Activated CD4-positive, alpha-beta T cell treated with anti-CD3 and anti-CD28 coated beads, Interleukin-2, Interleukin-4, amounts not matched to agents 100 ng/mL and 50 ng/mL, durations not matched to agents 16 hours and 8 hours (primary cell): ENCODE measurements at regions not wholly inside any gene's neighbourhood (a gene's known extent, or its start where the extent isn't known, plus 50 kb on each side); places are given as distances from the start of the nearest gene placed in this dataset.
"Not testable (repeated sequence)": the region's sequence is repeated elsewhere in the genome, so short reads cannot be mapped to it uniquely, and the experiment has no call there.

Experiments used
- DNase-seq: peaks from one replicate; pipeline ENCODE4 v3.0.0-alpha.2; 2020; ENCODE audit warnings: low spot score

GRCh38 chr3:139113993-139114375 is 69.3 kb upstream of the PRR23C start:
- DNase-seq, result no peak

GRCh38 chr3:139116631-139117030 is 71.9 kb upstream of the PRR23C start:
- DNase-seq, result not testable (repeated sequence)

GRCh38 chr3:139117136-139117675 is 72.5 kb upstream of the PRR23C start:
- DNase-seq, result no peak

GRCh38 chr3:139117883-139118760 is 73.4 kb upstream of the PRR23C start:
- DNase-seq, result no peak

GRCh38 chr3:139118835-139119234 is 74.1 kb upstream of the PRR23C start:
- no peak for DNase-seq

- no peak for DNase-seq
Measured at GRCh38 chr3:139119331-139120025, 74.8 kb upstream of the PRR23C start.

- no peak for DNase-seq
Measured at GRCh38 chr3:139120086-139121056, 75.7 kb upstream of the PRR23C start.

- no peak for DNase-seq
Measured at GRCh38 chr3:139121513-139122220, 77.0 kb upstream of the PRR23C start.

- DNase-seq, result no peak
Measured at GRCh38 chr3:139122221-139122581, 77.5 kb upstream of the PRR23C start.

- DNase-seq, result no peak
Measured at GRCh38 chr3:139122612-139123011, 77.9 kb upstream of the PRR23C start.

- DNase-seq, result no peak
Measured at GRCh38 chr3:139123377-139124095, 78.8 kb upstream of the PRR23C start.

GRCh38 chr3:139124197-139124596 is 79.5 kb upstream of the PRR23C start:
- no peak for DNase-seq

GRCh38 chr3:139127101-139127500 is 82.4 kb upstream of the PRR23C start:
- no peak for DNase-seq

GRCh38 chr3:139127629-139128028 is 82.9 kb upstream of the PRR23C start:
- DNase-seq, result not testable (repeated sequence)

- no peak for DNase-seq
Measured at GRCh38 chr3:139128803-139129202, 84.1 kb upstream of the PRR23C start.

- DNase-seq, result no peak
Measured at GRCh38 chr3:139129892-139130291, 85.2 kb upstream of the PRR23C start.

- no peak for DNase-seq
Measured at GRCh38 chr3:139130390-139131140, 85.9 kb upstream of the PRR23C start.

- no peak for DNase-seq
Measured at GRCh38 chr3:139131951-139132350, 87.3 kb upstream of the PRR23C start.

GRCh38 chr3:139132976-139133375 is 88.3 kb upstream of the PRR23C start:
- no peak for DNase-seq
